Smooth muscle cell (in vitro differentiated cells): ENCODE measurements at regions not wholly inside any gene's neighbourhood (a gene's known extent, or its start where the extent isn't known, plus 50 kb on each side); places are given as distances from the start of the nearest gene placed in this dataset.

Experiments used
- DNase-seq: peaks from one replicate; lab custom pipeline; 2025; ENCODE audit not compliant: unreplicated experiment; lab: John Stamatoyannopoulos, UW
- H2AFZ ChIP-seq: fragments of 200-600 bp; sonication (generic); 2 replicates; pipeline ENCODE4 v1.6.0; 2016; ENCODE audit warnings: antibody characterized with exemption, low read depth, mild to moderate bottlenecking
- H3F3A ChIP-seq: fragments of 200-600 bp; sonication (generic); 2 replicates; pipeline ENCODE4 v1.6.0; 2017; ENCODE audit warnings: antibody characterized with exemption, low read depth
- H3K27ac ChIP-seq: fragments of 200-600 bp; sonication (generic); 2 replicates; pipeline ENCODE4 v1.5.1; 2016; ENCODE audit warnings: low read depth, mild to moderate bottlenecking
- H3K27me3 ChIP-seq: fragments of 200-600 bp; sonication (generic); 2 replicates; pipeline ENCODE4 v1.6.1; 2016; ENCODE audit warnings: low read depth, mild to moderate bottlenecking
- H3K36me3 ChIP-seq: fragments of 200-600 bp; sonication (generic); 2 replicates; pipeline ENCODE4 v1.5.1; 2016; ENCODE audit warnings: low read depth
- H3K4me1 ChIP-seq: fragments of 200-600 bp; sonication (generic); 2 replicates; pipeline ENCODE4 v1.5.1; 2016; ENCODE audit warnings: low read depth
- H3K4me2 ChIP-seq: fragments of 200-600 bp; sonication (generic); 2 replicates; pipeline ENCODE4 v1.6.0; 2016; ENCODE audit warnings: mild to moderate bottlenecking
- H3K4me3 ChIP-seq: fragments of 200-600 bp; sonication (generic); 2 replicates; pipeline ENCODE4 v1.5.1; 2016; ENCODE audit warnings: mild to moderate bottlenecking
- H3K79me2 ChIP-seq: fragments of 200-600 bp; sonication (generic); 2 replicates; pipeline ENCODE4 v1.6.0; 2016; ENCODE audit warnings: low read depth, mild to moderate bottlenecking
- H3K9ac ChIP-seq: fragments of 200-600 bp; sonication (generic); 2 replicates; pipeline ENCODE4 v1.6.0; 2016; ENCODE audit warnings: low read depth
- H3K9me3 ChIP-seq: fragments of 200-600 bp; sonication (generic); replicated peaks from 2 replicates; pipeline ENCODE4 v1.5.1; 2016; ENCODE audit warnings: low read depth
- H4K20me1 ChIP-seq: fragments of 200-600 bp; sonication (generic); 2 replicates; pipeline ENCODE4 v1.6.0; 2016; ENCODE audit warnings: low read depth
- WGBS: methylation state at CpG from one replicate; pipeline ENCODE4 v1.1.7; 2016; ENCODE audit warnings: low lambda C conversion rate; 5-methylcytosine and 5-hydroxymethylcytosine counted together
- TF ChIP-seq, protein P1 (sequence below): fragments of 200-600 bp; sonication (generic); IDR thresholded peaks from 2 replicates; pipeline ENCODE4 v1.5.1; 2017; ENCODE audit warnings: borderline replicate concordance, mild to moderate bottlenecking, antibody characterized with exemption; ENCODE audit not compliant: insufficient read depth, poor library complexity, severe bottlenecking

DNA sequence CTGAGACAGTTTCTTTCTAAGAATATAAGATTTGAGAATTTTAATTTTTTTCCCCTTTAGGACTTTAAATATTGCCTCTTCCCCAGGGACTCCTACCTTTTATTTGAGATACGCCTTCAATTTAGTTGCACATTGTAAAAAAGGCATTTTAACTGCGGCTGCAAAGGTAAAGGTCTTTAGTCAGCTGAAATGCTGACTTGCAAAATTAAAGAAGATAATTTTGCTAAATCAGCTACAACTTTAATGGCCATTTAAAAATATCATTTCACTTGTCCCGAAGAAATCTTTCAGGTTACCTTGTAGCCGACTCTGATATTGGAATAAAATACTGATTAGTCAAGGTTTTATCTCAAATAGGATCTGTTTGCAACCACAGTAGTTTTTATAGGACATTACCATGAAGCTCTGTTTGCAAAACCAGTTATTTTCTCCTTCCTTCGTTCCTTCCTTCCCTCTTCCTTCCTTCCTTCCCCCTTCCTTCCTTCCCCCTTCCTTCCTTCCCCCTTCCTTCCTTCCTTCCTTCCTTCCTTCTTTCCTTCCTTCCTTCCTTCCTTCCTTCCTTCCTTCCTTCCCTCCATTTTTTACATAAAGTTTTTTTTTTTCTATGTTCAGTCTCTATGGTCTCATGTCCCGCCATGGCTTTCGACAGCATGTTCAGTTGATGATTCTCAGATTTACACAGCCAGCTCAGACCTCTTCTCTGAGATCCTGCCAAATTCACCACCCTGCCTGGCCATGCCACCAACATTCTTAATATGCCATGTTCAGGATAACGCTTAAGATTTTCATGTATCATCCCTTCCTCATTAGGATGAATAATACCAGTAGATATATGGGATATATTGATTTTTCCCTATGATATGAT is 405.4 kb upstream of the PRKX start:
- Histone ChIP-seq H3K4me3 (no peak overlapping the region), H3K36me3 (no peaks in the 10 kb centered on the region), H3K27ac (no peak overlapping the region), H3F3A (no peaks in the 10 kb centered on the region), H3K9ac (no peak overlapping the region), H3K27me3 (no peaks in the 10 kb centered on the region), H3K4me1 (no peaks in the 10 kb centered on the region), H2AFZ (no peak overlapping the region), H3K4me2 (no peak overlapping the region), H4K20me1 (no peaks in the 10 kb centered on the region), H3K79me2 (no peaks in the 10 kb centered on the region), H3K9me3 (no peaks in the 10 kb centered on the region)
- WGBS = 93% methylated on average over 8 of the region's 8 CpGs
- TF ChIP-seq, protein P1, sequence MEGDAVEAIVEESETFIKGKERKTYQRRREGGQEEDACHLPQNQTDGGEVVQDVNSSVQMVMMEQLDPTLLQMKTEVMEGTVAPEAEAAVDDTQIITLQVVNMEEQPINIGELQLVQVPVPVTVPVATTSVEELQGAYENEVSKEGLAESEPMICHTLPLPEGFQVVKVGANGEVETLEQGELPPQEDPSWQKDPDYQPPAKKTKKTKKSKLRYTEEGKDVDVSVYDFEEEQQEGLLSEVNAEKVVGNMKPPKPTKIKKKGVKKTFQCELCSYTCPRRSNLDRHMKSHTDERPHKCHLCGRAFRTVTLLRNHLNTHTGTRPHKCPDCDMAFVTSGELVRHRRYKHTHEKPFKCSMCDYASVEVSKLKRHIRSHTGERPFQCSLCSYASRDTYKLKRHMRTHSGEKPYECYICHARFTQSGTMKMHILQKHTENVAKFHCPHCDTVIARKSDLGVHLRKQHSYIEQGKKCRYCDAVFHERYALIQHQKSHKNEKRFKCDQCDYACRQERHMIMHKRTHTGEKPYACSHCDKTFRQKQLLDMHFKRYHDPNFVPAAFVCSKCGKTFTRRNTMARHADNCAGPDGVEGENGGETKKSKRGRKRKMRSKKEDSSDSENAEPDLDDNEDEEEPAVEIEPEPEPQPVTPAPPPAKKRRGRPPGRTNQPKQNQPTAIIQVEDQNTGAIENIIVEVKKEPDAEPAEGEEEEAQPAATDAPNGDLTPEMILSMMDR = no peak
- no peak for DNase-seq

DNA sequence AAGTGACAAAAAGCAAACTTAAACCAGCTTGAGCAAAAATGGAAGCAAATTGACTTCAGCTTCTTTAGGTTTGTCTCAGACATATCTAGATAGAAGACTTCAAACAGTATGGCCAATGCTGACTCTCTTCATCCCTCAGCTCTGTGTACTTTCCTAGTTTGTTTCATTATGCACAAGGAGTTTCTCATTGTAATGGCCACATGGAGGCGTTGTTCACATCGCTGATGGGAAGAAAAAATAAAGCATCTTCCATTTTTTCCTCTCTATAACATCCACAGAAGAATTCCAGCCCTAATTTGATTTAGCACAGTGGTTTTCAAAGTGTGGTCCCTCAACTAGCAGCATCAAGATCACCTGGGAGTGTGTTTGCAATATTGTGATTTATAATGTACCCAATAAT is 397.5 kb upstream of the PRKX start:
- Histone ChIP-seq H3K4me3 (no peak overlapping the region), H3K36me3 (no peaks in the 10 kb centered on the region), H3K9me3 (no peaks in the 10 kb centered on the region), H4K20me1 (no peaks in the 10 kb centered on the region), H3K79me2 (no peaks in the 10 kb centered on the region), H3K27me3 (no peaks in the 10 kb centered on the region), H3K4me2 (no peak overlapping the region), H3K4me1 (no peaks in the 10 kb centered on the region), H2AFZ (no peak overlapping the region), H3K9ac (no peak overlapping the region), H3K27ac (no peak overlapping the region), H3F3A (no peaks in the 10 kb centered on the region)
- TF ChIP-seq, protein P1 = no peak
- WGBS = 69% methylated on average over 2 of the region's 2 CpGs
- DNase-seq = no peak

DNA sequence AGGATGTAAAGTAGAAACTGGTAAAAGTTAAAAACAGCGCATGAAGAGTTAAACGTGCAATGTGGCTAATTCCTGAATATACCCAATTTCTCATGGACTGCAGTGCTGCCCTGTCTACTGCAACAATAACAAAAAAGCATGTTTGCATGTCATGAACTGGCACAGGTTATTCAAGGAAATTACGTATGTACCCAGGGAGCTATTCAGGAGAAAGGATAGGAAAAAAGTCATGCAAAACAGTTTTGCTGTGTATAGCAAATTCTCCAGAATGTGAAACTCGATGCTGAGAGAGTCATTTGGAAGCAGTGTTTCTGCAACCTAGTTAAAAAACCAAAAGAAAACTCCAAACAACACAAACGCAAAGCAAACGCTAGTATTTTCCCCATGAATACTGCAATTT is 381.5 kb upstream of the PRKX start:
- Histone ChIP-seq H2AFZ (no peak overlapping the region), H3K4me2 (no peak overlapping the region), H3F3A (no peaks in the 10 kb centered on the region), H3K79me2 (no peaks in the 10 kb centered on the region), H4K20me1 (no peaks in the 10 kb centered on the region), H3K4me3 (no peak overlapping the region), H3K9ac (no peak overlapping the region), H3K36me3 (no peaks in the 10 kb centered on the region), H3K4me1 (peaks cover 6% of the 10 kb centered on the region), H3K9me3 (no peaks in the 10 kb centered on the region), H3K27me3 (no peaks in the 10 kb centered on the region), H3K27ac (no peak overlapping the region)
- DNase-seq = no peak
- TF ChIP-seq, protein P1 = no peak
- 70% methylated on average over 6 of the region's 6 CpGs for WGBS
